GM19372 (cell line): ENCODE measurements at regions not wholly inside any gene's neighbourhood (a gene's known extent, or its start where the extent isn't known, plus 50 kb on each side); places are given as distances from the start of the nearest gene placed in this dataset.
"Not testable (repeated sequence)": the region's sequence is repeated elsewhere in the genome, so short reads cannot be mapped to it uniquely, and the experiment has no call there.

Experiments used
- ATAC-seq: cut with Tn5 transposase; IDR thresholded peaks from one replicate; pipeline ENCODE4 v1.9.1; 2021; ENCODE audit warnings: mild to moderate bottlenecking, low read depth, moderate library complexity; ENCODE audit not compliant: unreplicated experiment

DNA sequence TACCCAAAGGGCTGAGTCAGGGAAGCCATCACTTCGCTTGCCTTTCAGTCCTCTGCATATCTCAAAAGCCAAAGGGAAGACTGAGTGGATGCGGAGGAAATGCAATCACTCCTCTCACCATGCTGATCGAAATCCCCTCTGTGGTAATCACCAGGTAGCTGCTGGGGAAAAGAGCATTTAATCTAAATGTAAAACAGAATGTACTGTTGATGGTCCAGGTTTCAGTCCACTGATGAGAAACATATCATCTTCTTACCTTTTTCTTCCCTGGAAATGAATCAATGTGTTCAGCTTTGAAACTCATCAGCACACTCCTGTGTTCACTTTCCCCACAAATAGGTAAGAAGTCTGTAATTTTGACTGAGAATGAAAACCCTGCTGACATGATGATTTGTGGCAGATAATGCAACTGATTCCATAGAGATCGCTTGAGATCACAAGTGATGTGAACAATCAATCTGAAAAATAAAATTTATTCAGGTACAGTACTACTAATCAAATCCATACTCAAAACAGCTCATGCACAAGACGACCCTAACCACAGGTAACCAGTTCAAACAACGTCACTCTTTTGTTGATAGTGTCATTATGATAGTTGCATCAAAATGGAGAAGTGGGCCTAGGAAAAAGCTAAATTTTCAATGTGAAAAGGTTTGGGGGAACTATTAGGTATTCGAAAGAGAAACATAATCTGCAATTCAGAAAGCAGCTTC, 454.0 kb upstream of the RGMB start:
- ATAC-seq = no peak

DNA sequence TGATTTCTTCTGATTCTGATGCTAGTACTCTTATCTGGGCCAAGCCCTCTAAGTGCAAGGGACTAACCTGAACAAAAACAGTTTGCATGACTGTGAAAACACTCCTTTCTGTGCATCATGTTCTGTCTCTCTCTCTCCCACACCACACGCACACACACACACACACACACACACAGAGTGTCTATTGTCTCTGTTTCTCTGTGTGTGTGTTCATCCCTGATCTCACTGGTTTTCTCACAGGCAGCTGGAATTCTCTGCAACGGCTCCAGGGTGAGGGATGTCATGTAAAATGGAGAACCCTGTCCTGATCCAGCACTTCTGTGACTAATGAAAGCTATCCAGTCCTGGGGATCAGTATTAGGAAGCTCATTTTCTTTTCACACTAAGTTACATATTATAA, 453.1 kb upstream of the RGMB start:
- ATAC-seq = no peak

DNA sequence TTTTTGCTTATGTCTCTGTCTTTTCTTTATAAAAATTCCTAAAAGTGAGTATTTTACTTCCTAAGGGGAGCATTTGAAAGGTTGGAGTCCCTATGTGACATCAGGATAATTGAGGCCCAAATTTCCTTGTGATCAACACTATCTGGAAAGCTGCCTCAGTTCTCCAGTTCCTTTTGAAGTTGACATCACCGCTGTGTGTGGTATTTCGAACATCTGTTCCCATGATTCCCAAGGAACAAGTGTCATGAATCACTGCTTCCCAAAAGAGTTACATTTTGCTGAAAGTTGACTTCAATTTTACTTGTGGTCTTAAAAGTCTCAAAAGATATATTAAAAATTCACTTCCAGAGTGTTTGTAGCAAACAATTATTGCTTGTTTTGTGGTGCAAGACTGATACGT, 452.1 kb upstream of the RGMB start:
- no peak for ATAC-seq

DNA sequence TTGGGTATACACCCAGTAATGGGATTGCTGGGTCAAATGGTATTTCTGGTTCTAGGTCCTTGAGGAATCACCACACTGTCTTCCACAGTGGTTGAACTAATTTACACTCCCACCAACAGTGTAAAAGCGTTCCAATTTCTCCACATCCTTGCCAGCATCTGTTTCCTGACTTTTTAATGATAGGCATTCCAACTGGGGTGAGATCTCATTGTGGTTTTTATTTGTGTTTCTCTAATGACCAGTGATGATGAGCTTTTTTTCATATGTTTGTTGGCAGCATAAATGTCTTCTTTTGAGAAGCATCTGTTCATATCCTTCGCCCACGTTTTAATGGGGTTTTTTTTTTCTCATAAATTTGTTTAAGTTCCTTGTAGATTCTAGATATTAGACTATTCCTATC, 448.3 kb upstream of the RGMB start:
- ATAC-seq = not testable (repeated sequence)

DNA sequence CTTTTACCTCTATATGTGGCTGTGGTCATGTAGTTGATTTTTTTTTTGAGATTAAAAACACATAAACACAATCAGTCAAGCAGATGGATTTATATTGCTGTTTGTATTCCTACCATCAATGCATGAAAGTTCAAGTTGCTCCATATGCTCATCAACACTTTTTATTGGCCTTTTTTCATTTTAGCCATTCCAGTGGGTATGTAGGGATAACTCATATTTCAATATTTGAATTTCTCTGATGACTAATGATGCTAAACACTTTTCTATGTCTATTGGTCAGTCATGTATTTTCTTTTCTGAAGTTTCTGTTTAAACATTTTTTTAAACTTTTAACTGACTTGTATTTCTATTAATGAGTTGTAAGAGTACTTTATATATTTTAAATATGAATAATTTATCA, 445.4 kb upstream of the RGMB start:
- ATAC-seq = no peak

DNA sequence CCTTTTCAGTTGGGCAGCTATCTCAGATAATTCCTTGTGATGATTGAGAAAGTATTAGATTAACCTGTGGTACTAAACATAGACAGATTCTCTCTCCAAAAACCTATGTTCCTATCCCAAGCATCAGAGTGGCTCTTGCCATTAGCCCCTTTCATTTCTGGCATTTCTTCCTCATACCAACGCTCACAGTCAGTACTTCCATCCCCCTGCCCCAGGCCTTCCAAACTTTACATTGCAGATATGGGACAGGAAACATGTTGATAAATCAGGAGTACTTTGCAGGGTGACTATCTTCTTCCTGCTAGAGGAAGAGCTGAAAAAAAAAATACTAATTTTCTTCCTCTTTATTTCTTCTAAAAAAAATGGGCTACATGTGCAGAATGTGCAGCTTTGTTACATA, 442.6 kb upstream of the RGMB start:
- ATAC-seq = no peak

DNA sequence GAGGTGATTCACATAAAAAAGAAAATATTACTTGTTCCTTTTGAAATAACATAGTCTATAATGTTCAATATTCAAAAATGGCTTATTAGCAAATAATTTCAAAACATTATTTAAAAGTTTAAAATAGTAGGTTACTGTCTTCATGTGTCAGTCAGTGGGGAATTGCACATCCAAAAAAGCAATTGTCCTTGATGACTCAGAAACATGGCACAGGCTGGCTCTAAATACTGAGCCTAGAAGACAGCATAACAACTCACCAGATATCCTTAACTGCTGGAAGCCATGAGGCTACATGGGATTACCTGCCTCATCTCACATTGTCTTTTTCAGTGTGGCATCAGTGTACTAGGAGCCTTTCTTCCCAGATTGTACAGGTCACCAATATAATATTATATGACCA, 439.5 kb upstream of the RGMB start:
- no peak for ATAC-seq

DNA sequence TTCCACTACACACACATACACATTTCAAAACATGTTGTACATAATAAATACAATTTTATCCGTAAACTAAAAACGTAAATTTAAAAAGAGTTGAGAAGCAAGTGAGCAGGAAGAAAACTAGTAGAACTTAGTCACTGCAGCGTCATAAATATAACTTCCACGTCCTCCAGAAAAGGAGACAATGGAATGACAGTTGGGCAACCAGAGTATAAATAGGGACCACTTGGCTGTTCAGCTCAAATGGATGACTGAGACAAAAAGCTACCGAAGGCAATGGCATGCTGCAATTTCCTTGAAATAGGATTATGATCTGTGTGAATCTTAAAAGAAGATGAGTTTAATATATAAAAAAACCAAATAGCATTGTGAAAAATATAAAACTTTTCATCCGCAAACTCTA, 438.5 kb upstream of the RGMB start:
- ATAC-seq = no peak

DNA sequence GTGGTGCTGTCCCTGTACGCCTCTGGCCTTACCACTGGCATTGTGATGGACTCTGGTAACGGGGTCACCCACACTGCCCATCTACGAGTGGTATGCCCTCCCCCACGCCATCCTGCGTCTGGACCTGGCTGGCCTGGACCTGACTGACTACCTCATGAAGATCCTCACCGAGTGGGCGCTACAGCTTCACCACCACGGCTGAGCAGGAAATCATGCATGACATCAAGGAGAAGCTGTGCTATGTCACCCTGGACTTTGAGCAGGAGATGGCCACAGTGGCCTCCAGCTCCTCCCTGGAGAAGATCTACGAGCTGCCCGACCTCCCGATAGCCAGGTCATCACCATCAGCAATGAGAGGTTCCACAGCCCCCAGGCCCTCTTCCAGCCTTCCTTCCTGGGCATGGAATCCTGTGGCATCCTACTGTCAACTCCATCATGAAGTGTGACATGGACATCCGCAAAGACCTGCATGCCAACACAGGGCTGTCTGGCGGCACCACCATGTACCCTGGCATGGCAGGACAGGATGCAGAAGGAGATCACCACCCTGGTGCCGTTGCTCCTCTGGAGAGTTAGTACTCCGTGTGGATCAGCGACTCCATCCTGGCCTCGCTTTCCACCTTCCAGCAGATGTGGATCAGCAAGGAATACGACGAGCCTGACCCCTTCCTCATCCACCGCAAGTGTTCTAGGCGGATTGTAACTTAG, 434.2 kb upstream of the RGMB start:
- ATAC-seq = no peak

DNA sequence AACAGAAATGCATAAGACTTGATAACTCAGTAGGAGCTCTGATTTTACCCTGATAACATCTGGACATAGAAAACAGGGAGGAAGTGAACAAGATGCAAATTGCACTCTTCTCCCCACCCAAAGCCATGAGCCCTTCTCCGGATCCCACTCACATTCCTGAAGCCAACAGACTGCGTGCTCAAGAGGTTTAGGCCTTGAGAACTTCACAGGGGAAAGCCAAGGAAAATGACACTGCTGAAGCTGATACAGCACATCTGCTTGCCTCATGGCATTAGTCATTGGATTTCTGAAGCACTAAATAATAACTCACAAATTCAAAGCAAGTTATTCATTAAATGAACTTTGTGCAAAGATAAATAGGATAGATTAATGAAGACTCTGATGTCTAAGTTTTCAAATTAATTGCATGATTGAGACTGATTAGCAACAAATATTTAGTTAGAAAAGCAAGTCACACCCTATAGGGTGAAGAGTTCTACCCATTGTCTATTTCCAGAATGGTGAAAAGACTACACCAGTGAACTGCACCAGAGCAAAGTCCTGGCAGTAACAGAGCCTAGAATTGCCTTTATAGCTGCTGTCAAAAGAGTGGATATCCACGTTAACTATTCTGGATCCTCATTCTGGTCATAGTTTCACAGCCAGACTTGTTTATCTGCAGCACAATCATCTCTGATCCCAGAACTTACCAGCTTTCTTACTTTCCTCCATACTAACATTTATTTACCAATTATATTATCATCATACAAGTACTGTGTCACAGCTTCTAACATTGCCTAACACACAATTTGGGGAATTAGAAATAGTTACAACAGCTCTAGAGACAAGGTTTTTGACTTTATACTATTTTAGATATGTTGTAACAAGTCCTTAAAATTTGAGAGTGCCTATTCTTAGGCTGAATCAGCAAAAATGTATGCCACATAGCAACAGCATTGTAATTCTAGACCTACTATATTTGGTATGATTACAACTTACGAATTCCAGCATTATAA, 432.1 kb upstream of the RGMB start:
- ATAC-seq = no peak

DNA sequence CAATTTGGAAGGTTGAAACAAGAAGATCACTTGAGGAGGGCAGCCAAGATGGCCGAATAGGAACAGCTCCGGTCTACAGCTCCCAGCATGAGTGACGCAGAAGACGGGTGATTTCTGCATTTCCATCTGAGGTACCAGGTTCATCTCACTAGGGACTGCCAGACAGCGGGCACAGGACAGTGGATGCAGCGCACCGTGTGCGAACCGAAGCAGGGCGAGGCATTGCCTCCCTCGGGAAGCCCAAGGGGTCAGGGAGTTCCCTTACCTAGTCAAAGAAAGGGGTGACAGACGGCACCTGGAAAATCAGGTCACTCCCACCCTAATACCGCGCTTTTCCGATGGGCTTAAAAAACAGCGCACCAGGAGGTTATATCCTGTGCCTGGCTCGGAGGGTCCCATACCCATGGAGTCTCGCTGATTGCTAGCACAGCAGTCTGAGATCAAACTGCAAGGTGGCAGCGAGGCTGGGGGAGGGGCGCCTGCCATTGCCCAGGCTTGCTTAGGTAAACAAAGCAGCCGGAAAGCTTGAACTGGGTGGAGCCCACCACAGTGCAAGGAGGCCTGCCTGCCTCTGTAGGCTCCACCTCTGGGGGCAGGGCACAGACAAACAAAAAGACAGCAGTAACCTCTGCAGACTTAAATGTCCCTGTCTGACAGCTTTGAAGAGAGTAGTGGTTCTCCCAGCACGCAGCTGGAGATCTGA, 430.4 kb upstream of the RGMB start:
- not testable (repeated sequence) for ATAC-seq

DNA sequence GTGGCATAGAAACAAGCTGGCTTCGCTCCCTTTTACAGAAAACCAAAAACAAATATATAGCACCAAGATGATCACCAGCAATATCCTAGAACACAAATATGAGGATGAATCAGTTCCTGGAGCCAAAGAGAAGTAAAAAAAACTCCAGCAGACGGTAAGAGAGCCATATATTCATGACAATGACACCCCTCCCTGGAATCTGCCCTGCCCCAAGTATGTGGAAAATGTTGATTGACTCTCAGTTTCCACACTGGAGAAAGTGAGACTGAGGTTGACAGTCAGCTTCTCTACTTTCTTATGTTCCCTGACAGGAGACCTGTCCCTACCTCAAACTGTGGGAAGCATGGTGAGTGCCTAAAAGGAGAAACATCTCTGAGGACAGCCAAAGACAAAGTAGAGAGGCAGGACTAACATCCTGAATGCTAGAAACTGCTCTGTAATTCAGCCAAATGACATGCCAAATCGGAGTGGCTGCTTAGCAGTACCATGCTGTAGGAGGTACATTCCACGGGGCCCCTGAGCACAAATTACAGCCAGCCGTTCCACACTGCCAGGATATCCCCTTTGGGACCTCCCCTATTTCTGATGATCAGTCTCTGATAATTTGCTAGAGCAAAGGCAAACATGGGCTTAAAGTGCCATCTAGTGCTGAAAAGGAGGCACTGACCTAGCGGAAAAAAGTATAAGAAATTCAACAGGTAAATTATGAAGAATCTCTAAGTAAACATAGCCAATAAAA, 424.0 kb upstream of the RGMB start:
- ATAC-seq = no peak

DNA sequence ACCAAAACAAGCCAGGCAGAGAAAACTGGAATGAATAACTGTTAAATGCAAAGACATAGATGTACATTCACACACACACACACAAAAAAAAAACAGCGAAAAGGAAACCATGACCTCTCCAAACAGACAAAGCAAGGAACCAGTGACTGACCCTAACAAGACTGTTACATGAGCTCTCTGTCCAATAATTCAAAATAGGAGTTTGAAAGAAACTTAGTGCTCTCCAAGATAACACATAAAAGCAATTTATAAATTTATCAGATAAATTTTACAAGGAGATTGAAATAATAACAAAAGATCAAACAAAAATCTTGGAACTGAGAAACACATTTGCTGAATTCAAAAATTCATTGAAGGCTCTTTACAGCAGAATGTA, 423.5 kb upstream of the RGMB start:
- ATAC-seq = no peak

DNA sequence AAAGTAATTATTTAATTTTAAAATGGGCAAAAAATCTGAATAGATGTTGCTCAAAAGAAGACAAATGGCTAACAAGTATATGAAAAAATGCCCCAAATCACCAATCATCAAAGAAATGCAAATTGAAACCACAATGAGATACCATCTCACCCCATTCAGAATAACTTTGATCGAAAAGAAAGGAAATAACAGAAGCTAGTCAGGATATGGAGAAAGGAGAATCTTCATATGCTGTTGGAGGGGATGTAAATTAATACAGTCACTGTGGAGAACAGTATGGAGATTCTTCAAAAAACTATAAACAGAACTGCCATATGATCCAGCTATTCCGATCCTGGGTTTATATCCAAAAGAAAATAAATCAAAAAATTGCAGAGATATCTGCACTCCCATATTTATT, 418.5 kb upstream of the RGMB start:
- ATAC-seq = no peak

DNA sequence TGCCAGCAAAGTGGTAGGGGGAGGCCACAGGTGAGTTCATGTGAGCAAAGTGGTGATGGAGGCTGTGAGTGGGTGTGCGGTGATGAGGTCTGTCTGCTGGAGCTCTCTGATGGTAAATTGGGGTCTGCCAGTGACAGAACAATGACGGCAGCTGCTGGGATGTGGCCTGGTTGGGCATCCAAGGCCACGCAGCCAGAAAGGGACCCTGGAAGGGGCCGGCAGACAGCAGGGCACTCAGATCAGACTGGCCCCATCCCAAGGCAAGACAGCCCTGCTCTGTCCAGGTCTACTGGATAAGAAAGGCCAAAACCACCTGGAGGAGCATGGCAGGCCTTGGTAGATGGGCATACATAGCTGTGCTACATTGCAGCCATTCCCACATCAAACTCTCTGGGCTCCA, 412.9 kb upstream of the RGMB start:
- no peak for ATAC-seq

DNA sequence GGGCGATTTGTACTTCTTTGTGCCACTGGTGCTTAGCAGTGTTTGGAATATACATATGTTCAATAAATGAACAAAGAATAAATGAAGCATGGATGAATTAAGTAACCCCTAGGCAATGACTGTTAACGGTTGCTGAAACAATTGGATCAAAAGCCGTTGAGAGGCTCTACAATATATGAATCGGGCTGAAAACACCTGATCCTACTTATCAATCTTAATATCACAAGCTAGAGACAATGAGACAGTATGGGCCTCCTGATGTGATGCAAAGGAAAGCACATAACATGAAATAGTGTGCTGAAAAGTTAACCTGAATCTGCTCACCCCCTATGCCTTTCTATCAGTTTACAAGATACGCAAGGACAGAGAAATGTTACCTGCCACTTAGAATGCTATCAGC, 410.3 kb upstream of the RGMB start:
- no peak for ATAC-seq

DNA sequence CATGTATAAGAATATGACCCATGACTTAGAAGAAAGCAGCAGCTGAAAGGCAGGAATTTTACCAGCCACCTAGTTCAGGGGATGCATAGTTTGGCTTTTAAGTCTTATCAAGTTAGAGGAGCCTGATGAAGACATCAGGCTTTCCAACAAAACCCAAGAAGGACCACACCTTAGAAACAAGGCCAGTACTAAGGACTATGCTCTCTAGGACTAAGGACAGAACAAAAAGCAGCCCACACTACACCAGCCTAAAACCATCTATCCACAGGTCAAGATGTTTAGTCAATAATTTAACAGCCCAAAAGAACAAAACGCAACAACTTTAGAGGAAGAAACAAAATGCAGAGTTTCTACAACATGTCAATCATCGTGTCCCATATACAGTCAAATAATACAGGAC, 408.9 kb upstream of the RGMB start:
- no peak for ATAC-seq

DNA sequence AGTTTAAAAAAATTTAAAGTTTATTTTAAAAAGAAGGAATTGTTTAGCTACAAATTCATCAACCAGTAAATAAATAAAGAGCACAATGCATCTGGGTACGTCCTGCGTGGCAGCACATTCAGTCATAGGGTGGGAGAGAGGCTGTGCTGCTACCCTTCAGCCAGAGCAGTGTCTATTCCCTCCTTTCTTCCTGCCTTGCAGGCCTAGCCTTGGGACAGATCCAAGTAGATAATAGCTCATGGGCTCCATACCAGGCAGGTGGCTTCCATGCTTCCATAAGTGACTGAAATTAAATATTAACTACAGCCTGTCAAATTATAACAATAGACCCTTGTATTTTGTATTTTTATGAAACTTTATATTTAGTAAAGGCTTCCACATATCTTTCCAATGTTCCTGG, 408.3 kb upstream of the RGMB start:
- ATAC-seq = no peak

DNA sequence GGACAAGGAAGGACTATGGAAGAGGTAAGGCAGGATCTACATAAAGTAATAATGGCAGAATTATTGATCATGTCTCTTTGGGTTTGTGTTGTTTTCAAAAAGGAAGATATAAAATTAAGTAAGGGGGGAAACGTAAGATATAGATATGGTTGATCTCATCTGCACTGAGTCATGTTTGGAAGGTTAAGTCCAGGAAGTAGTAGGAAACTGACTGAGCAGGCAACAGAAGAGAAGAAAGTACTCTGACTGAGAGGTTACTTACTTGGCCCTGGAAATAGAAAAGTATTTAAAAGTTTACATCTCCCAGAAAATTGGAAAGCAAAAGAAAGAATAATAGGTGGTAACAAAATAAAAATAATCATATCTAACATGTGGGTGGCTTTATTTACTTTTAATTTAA, 405.3 kb upstream of the RGMB start:
- ATAC-seq = no peak

DNA sequence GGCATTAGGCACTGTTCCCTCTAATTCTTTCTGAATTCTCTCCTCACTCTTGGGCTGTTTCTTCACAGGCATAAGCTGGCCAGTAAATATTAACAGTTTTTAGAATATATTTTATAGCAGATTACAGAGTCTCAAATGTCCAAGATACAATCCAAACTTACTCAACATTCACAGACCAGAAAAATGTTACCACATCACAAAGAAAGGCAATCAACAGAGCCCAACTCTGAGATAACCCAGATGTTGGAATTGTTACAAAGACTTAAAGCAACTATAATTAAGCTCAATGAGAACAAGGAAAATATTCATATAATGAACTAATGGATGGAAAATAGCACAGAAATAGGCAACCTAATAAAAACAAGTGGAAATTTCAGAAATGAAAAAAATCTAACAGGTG, 401.1 kb upstream of the RGMB start:
- ATAC-seq = no peak
